ENCODE measurements at regions not wholly inside any gene's neighbourhood (a gene's known extent, or its start where the extent isn't known, plus 50 kb on each side); places are given as distances from the start of the nearest gene placed in this dataset.

DNA sequence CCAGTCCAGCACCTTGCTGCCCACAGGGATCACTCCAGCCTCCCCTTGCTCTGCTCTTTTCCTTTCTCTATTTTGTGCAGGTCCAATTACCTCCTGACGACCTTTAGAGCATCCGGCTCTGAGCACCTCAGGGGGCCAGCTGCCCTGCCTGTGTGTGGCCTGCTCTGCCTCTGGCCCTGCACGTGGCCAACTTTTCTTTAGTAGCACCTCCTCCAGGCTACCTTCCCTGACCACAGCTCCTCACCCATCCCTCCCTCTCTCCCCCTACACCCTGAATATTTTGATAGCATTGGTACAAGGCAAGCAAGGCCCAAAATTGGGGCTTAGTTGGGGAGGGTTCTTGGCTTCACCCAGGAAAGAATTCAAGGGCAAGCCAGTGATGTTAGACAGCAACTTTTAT lies 66.9 kb upstream of the PRR20G start:
- TF ChIP-seq EP300 (IDR thresholded peaks at IDR 0.05), result no peak
- TF ChIP-seq, protein P1, sequence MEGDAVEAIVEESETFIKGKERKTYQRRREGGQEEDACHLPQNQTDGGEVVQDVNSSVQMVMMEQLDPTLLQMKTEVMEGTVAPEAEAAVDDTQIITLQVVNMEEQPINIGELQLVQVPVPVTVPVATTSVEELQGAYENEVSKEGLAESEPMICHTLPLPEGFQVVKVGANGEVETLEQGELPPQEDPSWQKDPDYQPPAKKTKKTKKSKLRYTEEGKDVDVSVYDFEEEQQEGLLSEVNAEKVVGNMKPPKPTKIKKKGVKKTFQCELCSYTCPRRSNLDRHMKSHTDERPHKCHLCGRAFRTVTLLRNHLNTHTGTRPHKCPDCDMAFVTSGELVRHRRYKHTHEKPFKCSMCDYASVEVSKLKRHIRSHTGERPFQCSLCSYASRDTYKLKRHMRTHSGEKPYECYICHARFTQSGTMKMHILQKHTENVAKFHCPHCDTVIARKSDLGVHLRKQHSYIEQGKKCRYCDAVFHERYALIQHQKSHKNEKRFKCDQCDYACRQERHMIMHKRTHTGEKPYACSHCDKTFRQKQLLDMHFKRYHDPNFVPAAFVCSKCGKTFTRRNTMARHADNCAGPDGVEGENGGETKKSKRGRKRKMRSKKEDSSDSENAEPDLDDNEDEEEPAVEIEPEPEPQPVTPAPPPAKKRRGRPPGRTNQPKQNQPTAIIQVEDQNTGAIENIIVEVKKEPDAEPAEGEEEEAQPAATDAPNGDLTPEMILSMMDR (IDR thresholded peaks at IDR 0.05), result no peak
- TF ChIP-seq POLR2A (IDR thresholded peaks at IDR 0.05), result no peak

Measured in ovary (tissue), 3 donors.